ENCODE measurements at regions not wholly inside any gene's neighbourhood (a gene's known extent, or its start where the extent isn't known, plus 50 kb on each side); places are given as distances from the start of the nearest gene placed in this dataset.

GRCh38 chr2:100200985-100201384 is 58.6 kb upstream of the AFF3 start:
- no peaks in the 10 kb centered on the region for H3K9me2 ChIP-seq (replicated peaks; ENCODE audit: insufficient read depth)
- no peak overlapping the region for H3K4me3 ChIP-seq
- H3K27me3 ChIP-seq: no peaks in the 10 kb centered on the region
- no peak overlapping the region for H3K27ac ChIP-seq
- H3K36me3 ChIP-seq (replicated peaks; ENCODE audit: insufficient read depth, low read depth): no peaks in the 10 kb centered on the region
- H3K9me3 ChIP-seq (ENCODE audit: low read depth): no peaks in the 10 kb centered on the region
- peaks cover 24% of the 10 kb centered on the region for H3K4me1 ChIP-seq (ENCODE audit: insufficient read depth)
- 90% methylated on average over 4 of the region's 4 CpGs for WGBS (ENCODE audit: low lambda C conversion rate, missing lambda C conversion rate)
- no peak overlapping the region for H2AFZ ChIP-seq
- no peak overlapping the region for H3K4me2 ChIP-seq
- H4K20me1 ChIP-seq (ENCODE audit: insufficient read depth, poor library complexity, severe bottlenecking): no peaks in the 10 kb centered on the region
- H3K79me2 ChIP-seq: no peaks in the 10 kb centered on the region
- DNase-seq (ENCODE audit: low spot score): no peak
- TF ChIP-seq EZH2 (IDR thresholded peaks at IDR 0.05; ENCODE audit: borderline replicate concordance) (no peak), CTCF (IDR thresholded peaks at IDR 0.05; ENCODE audit: poor library complexity) (no peak), EZH2phosphoT487 (IDR thresholded peaks at IDR 0.05; ENCODE audit: low read depth, severe bottlenecking, unreplicated experiment) (no peak)

GRCh38 chr2:100199421-100199820 is 57.0 kb upstream of the AFF3 start:
- Histone ChIP-seq H3K4me1 (ENCODE audit: insufficient read depth) (peaks cover 34% of the 10 kb centered on the region), H3K4me2 (no peak overlapping the region), H3K27ac (no peak overlapping the region)

GRCh38 chr2:100198461-100199230 is 56.3 kb upstream of the AFF3 start:
- peak overlapping the region; percentile 54 for H3K4me2 ChIP-seq
- no peak overlapping the region for H2AFZ ChIP-seq

More at GRCh38 chr2:100199421-100199820, 57.0 kb upstream of the AFF3 start:
- Histone ChIP-seq H4K20me1 (ENCODE audit: insufficient read depth, poor library complexity, severe bottlenecking) (no peaks in the 10 kb centered on the region), H3K36me3 (replicated peaks; ENCODE audit: insufficient read depth, low read depth) (no peaks in the 10 kb centered on the region), H2AFZ (no peak overlapping the region), H3K27me3 (no peaks in the 10 kb centered on the region), H3K4me3 (no peak overlapping the region), H3K79me2 (no peaks in the 10 kb centered on the region), H3K9me3 (ENCODE audit: low read depth) (no peaks in the 10 kb centered on the region), H3K9me2 (replicated peaks; ENCODE audit: insufficient read depth) (no peaks in the 10 kb centered on the region)
- WGBS (ENCODE audit: low lambda C conversion rate, missing lambda C conversion rate): 98% methylated on average over 5 of the region's 5 CpGs
- no peak for TF ChIP-seq EZH2phosphoT487 (IDR thresholded peaks at IDR 0.05; ENCODE audit: low read depth, severe bottlenecking, unreplicated experiment)
- no peak for TF ChIP-seq EZH2 (IDR thresholded peaks at IDR 0.05; ENCODE audit: borderline replicate concordance)
- no peak for TF ChIP-seq CTCF (IDR thresholded peaks at IDR 0.05; ENCODE audit: poor library complexity)
- no peak for DNase-seq (ENCODE audit: low spot score)

More at GRCh38 chr2:100198461-100199230, 56.3 kb upstream of the AFF3 start:
- 77% methylated on average over 13 of the region's 13 CpGs for WGBS (ENCODE audit: low lambda C conversion rate, missing lambda C conversion rate)
- no peaks in the 10 kb centered on the region for H3K36me3 ChIP-seq (replicated peaks; ENCODE audit: insufficient read depth, low read depth)
- no peak for DNase-seq (ENCODE audit: low spot score)
- peaks cover 41% of the 10 kb centered on the region for H3K4me1 ChIP-seq (ENCODE audit: insufficient read depth)
- no peaks in the 10 kb centered on the region for H4K20me1 ChIP-seq (ENCODE audit: insufficient read depth, poor library complexity, severe bottlenecking)
- H3K27me3 ChIP-seq: no peaks in the 10 kb centered on the region
- no peaks in the 10 kb centered on the region for H3K9me3 ChIP-seq (ENCODE audit: low read depth)
- TF ChIP-seq CTCF (IDR thresholded peaks at IDR 0.05; ENCODE audit: poor library complexity) (no peak), EZH2 (IDR thresholded peaks at IDR 0.05; ENCODE audit: borderline replicate concordance) (no peak), EZH2phosphoT487 (IDR thresholded peaks at IDR 0.05; ENCODE audit: low read depth, severe bottlenecking, unreplicated experiment) (no peak)
- no peak overlapping the region for H3K4me3 ChIP-seq
- H3K9me2 ChIP-seq (replicated peaks; ENCODE audit: insufficient read depth): no peaks in the 10 kb centered on the region
- H3K79me2 ChIP-seq: no peaks in the 10 kb centered on the region
- peak overlapping the region; percentile 83 for H3K27ac ChIP-seq
